ENCODE measurements at regions not wholly inside any gene's neighbourhood (a gene's known extent, or its start where the extent isn't known, plus 50 kb on each side); places are given as distances from the start of the nearest gene placed in this dataset.

DNA sequence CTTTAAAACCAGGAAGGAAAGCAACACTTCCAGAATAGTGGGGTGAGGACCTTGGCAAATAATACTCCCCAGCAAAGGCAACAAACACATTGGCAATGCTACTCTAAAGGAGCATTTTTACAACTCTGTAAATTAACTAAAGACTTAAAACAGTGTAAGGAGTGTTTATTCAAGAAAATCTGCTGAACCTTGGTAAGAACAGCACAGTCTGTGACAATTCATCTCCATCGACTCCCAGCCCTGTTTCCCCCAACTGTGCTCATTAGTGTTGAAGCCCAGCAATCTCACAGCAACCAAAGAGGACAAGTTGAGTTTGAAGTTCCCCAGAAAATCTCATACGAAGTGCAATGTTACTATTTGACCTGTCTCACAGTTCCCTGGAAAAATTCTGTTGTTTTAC lies 884.9 kb downstream of the C6orf118 start (continued):
- TF ChIP-seq BACH2 (CRISPR knock-in tag; IDR thresholded peaks at IDR 0.05; ENCODE audit: borderline replicate concordance) (no peak), PPARA (CRISPR knock-in tag; IDR thresholded peaks at IDR 0.05; ENCODE audit: borderline replicate concordance) (no peak)
- TF ChIP-seq, protein P1, sequence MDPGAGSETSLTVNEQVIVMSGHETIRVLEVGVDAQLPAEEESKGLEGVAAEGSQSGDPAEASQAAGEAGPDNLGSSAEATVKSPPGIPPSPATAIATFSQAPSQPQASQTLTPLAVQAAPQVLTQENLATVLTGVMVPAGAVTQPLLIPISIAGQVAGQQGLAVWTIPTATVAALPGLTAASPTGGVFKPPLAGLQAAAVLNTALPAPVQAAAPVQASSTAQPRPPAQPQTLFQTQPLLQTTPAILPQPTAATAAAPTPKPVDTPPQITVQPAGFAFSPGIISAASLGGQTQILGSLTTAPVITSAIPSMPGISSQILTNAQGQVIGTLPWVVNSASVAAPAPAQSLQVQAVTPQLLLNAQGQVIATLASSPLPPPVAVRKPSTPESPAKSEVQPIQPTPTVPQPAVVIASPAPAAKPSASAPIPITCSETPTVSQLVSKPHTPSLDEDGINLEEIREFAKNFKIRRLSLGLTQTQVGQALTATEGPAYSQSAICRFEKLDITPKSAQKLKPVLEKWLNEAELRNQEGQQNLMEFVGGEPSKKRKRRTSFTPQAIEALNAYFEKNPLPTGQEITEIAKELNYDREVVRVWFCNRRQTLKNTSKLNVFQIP (CRISPR knock-in tag; IDR thresholded peaks at IDR 0.05; ENCODE audit: borderline replicate concordance, low read depth) = no peak
- TF ChIP-seq, protein P2, sequence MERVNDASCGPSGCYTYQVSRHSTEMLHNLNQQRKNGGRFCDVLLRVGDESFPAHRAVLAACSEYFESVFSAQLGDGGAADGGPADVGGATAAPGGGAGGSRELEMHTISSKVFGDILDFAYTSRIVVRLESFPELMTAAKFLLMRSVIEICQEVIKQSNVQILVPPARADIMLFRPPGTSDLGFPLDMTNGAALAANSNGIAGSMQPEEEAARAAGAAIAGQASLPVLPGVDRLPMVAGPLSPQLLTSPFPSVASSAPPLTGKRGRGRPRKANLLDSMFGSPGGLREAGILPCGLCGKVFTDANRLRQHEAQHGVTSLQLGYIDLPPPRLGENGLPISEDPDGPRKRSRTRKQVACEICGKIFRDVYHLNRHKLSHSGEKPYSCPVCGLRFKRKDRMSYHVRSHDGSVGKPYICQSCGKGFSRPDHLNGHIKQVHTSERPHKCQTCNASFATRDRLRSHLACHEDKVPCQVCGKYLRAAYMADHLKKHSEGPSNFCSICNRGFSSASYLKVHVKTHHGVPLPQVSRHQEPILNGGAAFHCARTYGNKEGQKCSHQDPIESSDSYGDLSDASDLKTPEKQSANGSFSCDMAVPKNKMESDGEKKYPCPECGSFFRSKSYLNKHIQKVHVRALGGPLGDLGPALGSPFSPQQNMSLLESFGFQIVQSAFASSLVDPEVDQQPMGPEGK (CRISPR knock-in tag; IDR thresholded peaks at IDR 0.05; ENCODE audit: borderline replicate concordance) = no peak

DNA sequence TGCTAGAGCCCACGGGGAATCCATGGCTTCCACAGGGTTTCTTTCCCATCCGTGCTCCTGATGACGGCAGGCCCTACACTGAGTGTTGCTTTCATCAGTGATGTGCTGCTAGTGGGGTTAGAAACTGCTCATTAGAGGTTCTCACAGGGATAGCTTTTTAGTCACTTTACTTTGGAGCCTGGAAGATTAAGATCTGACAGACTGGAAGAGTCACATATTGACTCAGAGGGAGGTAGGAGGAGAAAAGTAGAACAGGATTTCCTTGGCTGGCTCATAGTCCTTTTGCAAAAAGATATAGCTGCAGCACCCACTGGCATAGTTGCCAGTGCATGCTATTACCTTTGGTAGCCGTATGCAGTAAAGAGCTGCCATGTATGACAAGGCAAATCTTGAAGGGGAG lies 890.3 kb downstream of the C6orf118 start:
- no peak for TF ChIP-seq SNAI2 (CRISPR knock-in tag; IDR thresholded peaks at IDR 0.05)
- no peak for TF ChIP-seq ZC3H10 (CRISPR knock-in tag; IDR thresholded peaks at IDR 0.05)
- no peak for TF ChIP-seq ZNF565 (CRISPR knock-in tag; conservative IDR thresholded peaks at IDR 0.05; ENCODE audit: low read depth)
- TF ChIP-seq, protein P2 (CRISPR knock-in tag; IDR thresholded peaks at IDR 0.05; ENCODE audit: borderline replicate concordance) = no peak
- TF ChIP-seq CSDC2 (CRISPR knock-in tag; IDR thresholded peaks at IDR 0.05) = no peak
- no peak for TF ChIP-seq OSR1 (CRISPR knock-in tag; IDR thresholded peaks at IDR 0.05)
- TF ChIP-seq, protein P1 (CRISPR knock-in tag; IDR thresholded peaks at IDR 0.05; ENCODE audit: borderline replicate concordance, low read depth) = no peak
- no peak for TF ChIP-seq TOX (CRISPR knock-in tag; IDR thresholded peaks at IDR 0.05; ENCODE audit: borderline replicate concordance)
- TF ChIP-seq, protein P3, sequence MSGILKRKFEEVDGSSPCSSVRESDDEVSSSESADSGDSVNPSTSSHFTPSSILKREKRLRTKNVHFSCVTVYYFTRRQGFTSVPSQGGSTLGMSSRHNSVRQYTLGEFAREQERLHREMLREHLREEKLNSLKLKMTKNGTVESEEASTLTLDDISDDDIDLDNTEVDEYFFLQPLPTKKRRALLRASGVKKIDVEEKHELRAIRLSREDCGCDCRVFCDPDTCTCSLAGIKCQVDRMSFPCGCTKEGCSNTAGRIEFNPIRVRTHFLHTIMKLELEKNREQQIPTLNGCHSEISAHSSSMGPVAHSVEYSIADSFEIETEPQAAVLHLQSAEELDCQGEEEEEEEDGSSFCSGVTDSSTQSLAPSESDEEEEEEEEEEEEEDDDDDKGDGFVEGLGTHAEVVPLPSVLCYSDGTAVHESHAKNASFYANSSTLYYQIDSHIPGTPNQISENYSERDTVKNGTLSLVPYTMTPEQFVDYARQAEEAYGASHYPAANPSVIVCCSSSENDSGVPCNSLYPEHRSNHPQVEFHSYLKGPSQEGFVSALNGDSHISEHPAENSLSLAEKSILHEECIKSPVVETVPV (CRISPR knock-in tag; IDR thresholded peaks at IDR 0.05) = no peak
- no peak for TF ChIP-seq ISL1 (CRISPR knock-in tag; IDR thresholded peaks at IDR 0.05)
- TF ChIP-seq ZNF8 (CRISPR knock-in tag; IDR thresholded peaks at IDR 0.05) = no peak
- ATAC-seq = no peak

DNA sequence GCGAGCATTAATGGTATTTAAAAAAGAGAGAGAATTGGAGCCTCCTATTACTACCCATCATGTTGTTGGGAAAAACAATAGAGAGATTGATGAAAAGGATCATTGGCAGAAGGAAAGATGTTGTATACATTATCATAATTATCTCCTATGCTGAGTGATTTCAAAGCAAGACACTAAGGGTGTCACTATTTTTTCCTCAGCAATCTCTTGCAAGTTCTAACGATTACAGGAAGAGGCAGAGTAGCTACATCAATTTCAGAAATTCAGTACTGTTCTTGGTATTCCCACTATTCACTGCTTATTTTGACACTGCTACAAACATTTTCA lies 891.2 kb downstream of the C6orf118 start:
- no peak for ATAC-seq
- TF ChIP-seq, protein P1 (CRISPR knock-in tag; IDR thresholded peaks at IDR 0.05; ENCODE audit: borderline replicate concordance, low read depth) = no peak
- TF ChIP-seq BACH2 (CRISPR knock-in tag; IDR thresholded peaks at IDR 0.05; ENCODE audit: borderline replicate concordance) = no peak
- no peak for TF ChIP-seq ZFP3 (CRISPR knock-in tag; IDR thresholded peaks at IDR 0.05)
- no peak for TF ChIP-seq PPARA (CRISPR knock-in tag; IDR thresholded peaks at IDR 0.05; ENCODE audit: borderline replicate concordance)
- TF ChIP-seq ESRRG (CRISPR knock-in tag; IDR thresholded peaks at IDR 0.05) = no peak
- no peak for TF ChIP-seq ZC3H10 (CRISPR knock-in tag; IDR thresholded peaks at IDR 0.05)
- TF ChIP-seq, protein P4, sequence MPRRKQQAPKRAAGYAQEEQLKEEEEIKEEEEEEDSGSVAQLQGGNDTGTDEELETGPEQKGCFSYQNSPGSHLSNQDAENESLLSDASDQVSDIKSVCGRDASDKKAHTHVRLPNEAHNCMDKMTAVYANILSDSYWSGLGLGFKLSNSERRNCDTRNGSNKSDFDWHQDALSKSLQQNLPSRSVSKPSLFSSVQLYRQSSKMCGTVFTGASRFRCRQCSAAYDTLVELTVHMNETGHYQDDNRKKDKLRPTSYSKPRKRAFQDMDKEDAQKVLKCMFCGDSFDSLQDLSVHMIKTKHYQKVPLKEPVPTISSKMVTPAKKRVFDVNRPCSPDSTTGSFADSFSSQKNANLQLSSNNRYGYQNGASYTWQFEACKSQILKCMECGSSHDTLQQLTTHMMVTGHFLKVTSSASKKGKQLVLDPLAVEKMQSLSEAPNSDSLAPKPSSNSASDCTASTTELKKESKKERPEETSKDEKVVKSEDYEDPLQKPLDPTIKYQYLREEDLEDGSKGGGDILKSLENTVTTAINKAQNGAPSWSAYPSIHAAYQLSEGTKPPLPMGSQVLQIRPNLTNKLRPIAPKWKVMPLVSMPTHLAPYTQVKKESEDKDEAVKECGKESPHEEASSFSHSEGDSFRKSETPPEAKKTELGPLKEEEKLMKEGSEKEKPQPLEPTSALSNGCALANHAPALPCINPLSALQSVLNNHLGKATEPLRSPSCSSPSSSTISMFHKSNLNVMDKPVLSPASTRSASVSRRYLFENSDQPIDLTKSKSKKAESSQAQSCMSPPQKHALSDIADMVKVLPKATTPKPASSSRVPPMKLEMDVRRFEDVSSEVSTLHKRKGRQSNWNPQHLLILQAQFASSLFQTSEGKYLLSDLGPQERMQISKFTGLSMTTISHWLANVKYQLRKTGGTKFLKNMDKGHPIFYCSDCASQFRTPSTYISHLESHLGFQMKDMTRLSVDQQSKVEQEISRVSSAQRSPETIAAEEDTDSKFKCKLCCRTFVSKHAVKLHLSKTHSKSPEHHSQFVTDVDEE (CRISPR knock-in tag; IDR thresholded peaks at IDR 0.05) = no peak
- TF ChIP-seq SNAI2 (CRISPR knock-in tag; IDR thresholded peaks at IDR 0.05) = no peak
- TF ChIP-seq, protein P5, sequence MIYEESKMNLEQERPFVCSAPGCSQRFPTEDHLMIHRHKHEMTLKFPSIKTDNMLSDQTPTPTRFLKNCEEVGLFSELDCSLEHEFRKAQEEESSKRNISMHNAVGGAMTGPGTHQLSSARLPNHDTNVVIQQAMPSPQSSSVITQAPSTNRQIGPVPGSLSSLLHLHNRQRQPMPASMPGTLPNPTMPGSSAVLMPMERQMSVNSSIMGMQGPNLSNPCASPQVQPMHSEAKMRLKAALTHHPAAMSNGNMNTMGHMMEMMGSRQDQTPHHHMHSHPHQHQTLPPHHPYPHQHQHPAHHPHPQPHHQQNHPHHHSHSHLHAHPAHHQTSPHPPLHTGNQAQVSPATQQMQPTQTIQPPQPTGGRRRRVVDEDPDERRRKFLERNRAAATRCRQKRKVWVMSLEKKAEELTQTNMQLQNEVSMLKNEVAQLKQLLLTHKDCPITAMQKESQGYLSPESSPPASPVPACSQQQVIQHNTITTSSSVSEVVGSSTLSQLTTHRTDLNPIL (CRISPR knock-in tag; IDR thresholded peaks at IDR 0.05; ENCODE audit: low read depth) = no peak
- no peak for TF ChIP-seq GLIS3 (CRISPR knock-in tag; IDR thresholded peaks at IDR 0.05)

Data from SK-N-SH treated with all-trans-retinoic acid at 6 μM for 48 hours (cell line).